PC-9 (cell line): ENCODE measurements at regions not wholly inside any gene's neighbourhood (a gene's known extent, or its start where the extent isn't known, plus 50 kb on each side); places are given as distances from the start of the nearest gene placed in this dataset.

Source experiments
- BruUV-seq: library from RNA; stranded (reverse); fragments of 400-500 nt; replicated peaks from 2 replicates; lab custom pipeline; 2021; lab: Mats Ljungman, UMichigan
- CTCF ChIA-PET: fragments of 300-600 bp; sonication (Branson Sonifier 250); formaldehyde crosslinking; loops from one replicate; lab custom pipeline; 2022; ENCODE audit warnings: antibody characterized with exemption; lab: Charles Lee
- POLR2A ChIA-PET: fragments of 300-600 bp; sonication (Branson Sonifier 250); formaldehyde crosslinking; loops from one replicate; lab custom pipeline; 2022; ENCODE audit warnings: antibody characterized with exemption; ENCODE audit not compliant: unreplicated experiment; lab: Charles Lee
- DNase-seq, 2 experiments: peaks; one replicate each; pipeline versions ENCODE4 v3.0.0 to v3.0.0-alpha.2; 2015 to 2022; ENCODE audit warnings: mixed read lengths in 1 of 2
- H2AFZ ChIP-seq: fragments of 200-600 bp; sonication (generic); 2 replicates; pipeline ENCODE4 v1.8.1; 2017; ENCODE audit warnings: antibody characterized with exemption
- H3F3A ChIP-seq: fragments of 200-600 bp; sonication (generic); 2 replicates; pipeline ENCODE4 v1.8.1; 2017; ENCODE audit warnings: antibody characterized with exemption, mild to moderate bottlenecking, low read depth; ENCODE audit not compliant: insufficient read depth
- H3K27ac ChIP-seq: fragments of 200-600 bp; sonication (generic); 2 replicates; pipeline ENCODE4 v1.6.1; 2016; ENCODE audit warnings: mixed run types
- H3K27me3 ChIP-seq: fragments of 200-600 bp; sonication (generic); 2 replicates; pipeline ENCODE4 v1.6.1; 2016; ENCODE audit warnings: low read depth, mixed run types; ENCODE audit not compliant: insufficient read depth
- H3K36me3 ChIP-seq: fragments of 200-600 bp; sonication (generic); 2 replicates; pipeline ENCODE4 v1.6.1; 2016; ENCODE audit warnings: low read depth, mixed run types
- H3K4me1 ChIP-seq: fragments of 200-600 bp; sonication (generic); replicated peaks from 2 replicates; pipeline ENCODE4 v1.6.1; 2016; ENCODE audit warnings: mixed run types; ENCODE audit not compliant: insufficient read depth
- H3K4me2 ChIP-seq: fragments of 200-600 bp; sonication (generic); 2 replicates; pipeline ENCODE4 v1.6.1; 2017; ENCODE audit warnings: mixed run types
- H3K4me3 ChIP-seq: fragments of 200-600 bp; sonication (generic); 2 replicates; pipeline ENCODE4 v1.6.1; 2016; ENCODE audit warnings: mixed run types
- H3K79me2 ChIP-seq: fragments of 200-600 bp; sonication (generic); 2 replicates; pipeline ENCODE4 v1.6.1; 2017; ENCODE audit warnings: low read depth, mixed run types
- H3K9me2 ChIP-seq: fragments of 200-600 bp; sonication (generic); 2 replicates; pipeline ENCODE4 v1.8.1; 2017; ENCODE audit warnings: mild to moderate bottlenecking; ENCODE audit not compliant: insufficient read depth
- H3K9me3 ChIP-seq: fragments of 200-600 bp; sonication (generic); 2 replicates; pipeline ENCODE4 v1.8.1; 2016; ENCODE audit warnings: low read depth; ENCODE audit not compliant: insufficient read depth
- H4K20me1 ChIP-seq: fragments of 200-600 bp; sonication (generic); 2 replicates; pipeline ENCODE4 v1.8.1; 2017; ENCODE audit not compliant: insufficient read depth
- EZH2 ChIP-seq: fragments of 200-600 bp; sonication (generic); IDR thresholded peaks from 2 replicates; pipeline ENCODE4 v1.8.0; 2017; ENCODE audit warnings: antibody characterized with exemption, low read depth
- intact Hi-C: fragments of 100-400 bp; cut with micrococcal nuclease; formaldehyde crosslinking; loops from one replicate; pipeline ENCODE4 v1.10.0; 2022; ENCODE audit not compliant: unreplicated experiment
- TF ChIP-seq, protein P1 (sequence below): fragments of 200-600 bp; sonication (generic); conservative IDR thresholded peaks from 2 replicates; pipeline ENCODE4 v1.6.1; 2017; ENCODE audit warnings: mixed run types, antibody characterized with exemption, mild to moderate bottlenecking, moderate library complexity

DNA sequence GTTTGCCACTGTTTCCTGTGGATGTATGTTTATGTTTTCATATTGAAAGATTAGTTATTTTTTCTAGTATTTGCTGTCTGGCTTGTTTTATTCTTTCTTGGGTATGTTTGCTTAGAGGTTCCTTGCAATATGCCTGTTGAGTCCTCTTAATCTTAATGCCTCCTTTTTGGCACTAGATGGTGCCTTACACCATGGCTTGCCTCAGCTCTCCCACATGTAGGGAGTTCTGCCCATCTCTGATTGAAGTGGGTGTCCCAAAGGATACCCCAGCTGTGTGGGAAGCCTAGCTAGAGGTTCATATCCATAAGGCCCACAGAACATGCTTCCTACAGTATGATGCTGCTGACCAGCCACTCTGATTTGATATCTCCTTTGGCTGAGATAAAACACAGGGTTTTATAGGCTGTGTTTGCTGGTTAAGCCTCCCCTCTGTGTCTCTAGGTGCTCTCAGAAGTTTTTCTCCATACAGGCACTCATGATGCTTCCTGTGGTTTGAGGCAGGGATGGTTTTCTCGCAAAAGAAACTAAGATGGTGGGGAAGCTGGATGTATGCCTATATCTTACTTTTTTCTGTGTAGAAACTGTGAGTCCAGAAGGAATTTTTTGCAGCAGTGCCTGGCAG lies 162.4 kb downstream of the ASB9 start:
- H3K27me3 ChIP-seq = no peaks in the 10 kb centered on the region
- no peaks in the 10 kb centered on the region for H3K9me2 ChIP-seq
- POLR2A ChIA-PET = no interaction called here
- H2AFZ ChIP-seq = no peak overlapping the region
- H3K4me3 ChIP-seq = no peak overlapping the region
- H3K36me3 ChIP-seq = no peaks in the 10 kb centered on the region
- CTCF ChIA-PET = no interaction called here
- H4K20me1 ChIP-seq = no peaks in the 10 kb centered on the region
- no TSS peak for BruUV-seq
- no peaks in the 10 kb centered on the region for H3F3A ChIP-seq
- H3K79me2 ChIP-seq = no peaks in the 10 kb centered on the region
- intact Hi-C loops = no loop called here
- no peak overlapping the region for H3K27ac ChIP-seq
- no peaks in the 10 kb centered on the region for H3K4me1 ChIP-seq
- H3K4me2 ChIP-seq = no peak overlapping the region
- H3K9me3 ChIP-seq = no peaks in the 10 kb centered on the region
- TF ChIP-seq, protein P1, sequence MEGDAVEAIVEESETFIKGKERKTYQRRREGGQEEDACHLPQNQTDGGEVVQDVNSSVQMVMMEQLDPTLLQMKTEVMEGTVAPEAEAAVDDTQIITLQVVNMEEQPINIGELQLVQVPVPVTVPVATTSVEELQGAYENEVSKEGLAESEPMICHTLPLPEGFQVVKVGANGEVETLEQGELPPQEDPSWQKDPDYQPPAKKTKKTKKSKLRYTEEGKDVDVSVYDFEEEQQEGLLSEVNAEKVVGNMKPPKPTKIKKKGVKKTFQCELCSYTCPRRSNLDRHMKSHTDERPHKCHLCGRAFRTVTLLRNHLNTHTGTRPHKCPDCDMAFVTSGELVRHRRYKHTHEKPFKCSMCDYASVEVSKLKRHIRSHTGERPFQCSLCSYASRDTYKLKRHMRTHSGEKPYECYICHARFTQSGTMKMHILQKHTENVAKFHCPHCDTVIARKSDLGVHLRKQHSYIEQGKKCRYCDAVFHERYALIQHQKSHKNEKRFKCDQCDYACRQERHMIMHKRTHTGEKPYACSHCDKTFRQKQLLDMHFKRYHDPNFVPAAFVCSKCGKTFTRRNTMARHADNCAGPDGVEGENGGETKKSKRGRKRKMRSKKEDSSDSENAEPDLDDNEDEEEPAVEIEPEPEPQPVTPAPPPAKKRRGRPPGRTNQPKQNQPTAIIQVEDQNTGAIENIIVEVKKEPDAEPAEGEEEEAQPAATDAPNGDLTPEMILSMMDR = no peak
- TF ChIP-seq EZH2 = no peak
- DNase-seq = no peak

DNA sequence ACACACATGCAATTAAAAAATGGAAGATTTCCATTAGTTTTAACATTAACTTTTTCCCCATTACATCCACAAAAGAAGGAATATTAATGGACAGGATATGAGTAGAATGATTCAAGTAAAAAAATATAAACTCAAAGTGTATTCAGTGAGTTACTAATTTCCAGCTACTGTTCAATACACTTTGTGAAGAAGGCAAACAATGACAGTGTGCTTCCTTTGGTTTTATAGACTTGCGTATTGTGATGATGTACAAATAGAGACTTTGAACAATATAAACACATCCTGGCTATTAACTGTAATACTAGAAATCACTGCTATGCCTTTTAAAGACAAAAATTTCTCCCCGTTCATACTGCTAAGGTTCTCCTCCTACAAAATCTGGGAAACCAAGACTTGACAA lies 171.4 kb downstream of the ASB9 start:
- Histone ChIP-seq H3K9me2 (no peaks in the 10 kb centered on the region), H3K79me2 (no peaks in the 10 kb centered on the region), H3K4me2 (no peak overlapping the region), H3K27me3 (no peaks in the 10 kb centered on the region), H3K27ac (no peak overlapping the region), H4K20me1 (no peaks in the 10 kb centered on the region), H3K9me3 (no peaks in the 10 kb centered on the region), H3K4me1 (no peaks in the 10 kb centered on the region), H3K36me3 (no peaks in the 10 kb centered on the region), H2AFZ (no peak overlapping the region), H3K4me3 (no peak overlapping the region), H3F3A (no peaks in the 10 kb centered on the region)
- TF ChIP-seq, protein P1 = no peak
- no peak for TF ChIP-seq EZH2
- ChIA-PET POLR2A (no interaction called here), CTCF (no interaction called here)
- no peak for DNase-seq
- BruUV-seq = no TSS peak
- intact Hi-C loops = no loop called here

DNA sequence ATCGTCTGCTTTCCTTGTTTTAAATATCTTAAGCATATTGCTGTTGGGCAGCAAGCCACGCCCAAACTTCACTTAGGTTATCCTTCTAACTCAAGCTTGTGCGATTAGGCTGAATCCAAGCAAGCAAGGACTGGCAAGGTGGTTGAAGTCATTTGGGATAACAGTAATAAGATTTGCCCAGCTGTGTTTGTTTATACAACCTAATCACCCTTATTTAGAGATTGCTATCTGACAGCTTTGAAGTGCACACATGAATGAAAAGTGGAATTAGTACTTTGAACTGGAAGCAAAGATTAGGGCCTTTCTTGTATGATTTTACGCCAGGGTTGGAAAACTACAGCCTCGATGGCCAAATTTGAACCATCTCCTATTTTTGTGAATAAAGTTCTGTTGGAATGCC lies 182.1 kb downstream of the ASB9 start:
- no peaks in the 10 kb centered on the region for H3F3A ChIP-seq
- H3K27me3 ChIP-seq = no peaks in the 10 kb centered on the region
- DNase-seq = no peak
- H3K4me1 ChIP-seq = no peaks in the 10 kb centered on the region
- H3K9me2 ChIP-seq = no peaks in the 10 kb centered on the region
- POLR2A ChIA-PET = no interaction called here
- no peaks in the 10 kb centered on the region for H3K36me3 ChIP-seq
- no peaks in the 10 kb centered on the region for H4K20me1 ChIP-seq
- no peak for TF ChIP-seq EZH2
- TF ChIP-seq, protein P1 = no peak
- CTCF ChIA-PET = no interaction called here
- no peak overlapping the region for H3K4me3 ChIP-seq
- no peak overlapping the region for H2AFZ ChIP-seq
- no peaks in the 10 kb centered on the region for H3K79me2 ChIP-seq
- no peak overlapping the region for H3K27ac ChIP-seq
- no TSS peak for BruUV-seq
- intact Hi-C loops = no loop called here
- H3K9me3 ChIP-seq = no peaks in the 10 kb centered on the region
- no peak overlapping the region for H3K4me2 ChIP-seq
